RPMI7951 (cell line): ENCODE measurements at regions not wholly inside any gene's neighbourhood (a gene's known extent, or its start where the extent isn't known, plus 50 kb on each side); places are given as distances from the start of the nearest gene placed in this dataset.

Experiments
- DNase-seq: peaks from one replicate; pipeline ENCODE4 v3.0.0-alpha.2; 2012; ENCODE audit warnings: low read depth

- DNase-seq, result no peak
These were observed 57.4 kb upstream of the MYCN start for GRCh38 chr2:15882761-15883497.

GRCh38 chr2:15883684-15884083 lies 56.7 kb upstream of the MYCN start:
- DNase-seq, result no peak

GRCh38 chr2:15884790-15885189 lies 55.6 kb upstream of the MYCN start:
- no peak for DNase-seq

DNA sequence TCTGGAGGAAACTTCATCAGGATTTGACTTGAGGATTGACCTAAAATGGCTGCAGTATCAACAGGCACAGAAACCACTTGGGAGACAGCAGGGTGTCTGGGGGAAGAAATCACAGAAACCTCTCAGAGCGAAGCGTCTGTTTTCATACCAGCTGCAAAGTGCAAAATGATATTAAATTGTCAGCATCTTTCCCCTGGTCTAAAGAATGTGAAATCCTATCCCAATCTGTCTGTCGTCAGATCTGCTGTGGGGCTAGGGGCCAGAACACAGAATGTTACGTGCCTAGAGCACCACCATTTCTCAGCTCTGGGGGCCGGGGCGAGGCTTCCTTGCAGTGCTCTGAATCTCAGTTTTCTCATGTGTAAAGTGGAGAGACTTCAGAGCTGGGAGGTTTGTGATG lies 54.1 kb upstream of the MYCN start:
- no peak for DNase-seq

- DNase-seq, result no peak
These were observed 50.8 kb upstream of the MYCN start for GRCh38 chr2:15889442-15890123.

GRCh38 chr2:15890124-15890754 lies 50.1 kb upstream of the MYCN start:
- no peak for DNase-seq
